ENCODE measurements at regions not wholly inside any gene's neighbourhood (a gene's known extent, or its start where the extent isn't known, plus 50 kb on each side); places are given as distances from the start of the nearest gene placed in this dataset.

GRCh38 chr3:115523458-115523857 lies 99.9 kb upstream of the GAP43 start:
- no peak overlapping the region for H3K27ac Mint-ChIP-seq
- peak in 1 of 2 donors; percentile 24 for ATAC-seq
- peaks cover 3% of the 10 kb centered on the region for H3K9me3 Mint-ChIP-seq
- no peak for DNase-seq (ENCODE audit: low spot score)
- H3K4me1 Mint-ChIP-seq (ENCODE audit: low read depth in 2 of 2) = peaks cover 0 to 5% of the 10 kb centered on the region in 2 donors
- H3K36me3 Mint-ChIP-seq = no peaks in the 10 kb centered on the region
- H3K4me3 Mint-ChIP-seq = no peak overlapping the region
- H3K27me3 Mint-ChIP-seq = peaks cover 7 to 11% of the 10 kb centered on the region in 2 donors

GRCh38 chr3:115524549-115524948 lies 98.8 kb upstream of the GAP43 start:
- Mint-ChIP-seq H3K4me1 (ENCODE audit: low read depth in 2 of 2) (peaks cover 0 to 5% of the 10 kb centered on the region in 2 donors), H3K4me3 (no peak overlapping the region), H3K27me3 (peaks cover 7 to 11% of the 10 kb centered on the region in 2 donors), H3K27ac (no peak overlapping the region), H3K36me3 (no peaks in the 10 kb centered on the region), H3K9me3 (peaks cover 3% of the 10 kb centered on the region)
- DNase-seq (ENCODE audit: low spot score) (no peak), ATAC-seq (no peak)

GRCh38 chr3:115525731-115526130 lies 97.6 kb upstream of the GAP43 start:
- H3K9me3 Mint-ChIP-seq = peaks cover 3% of the 10 kb centered on the region
- H3K4me3 Mint-ChIP-seq = no peak overlapping the region
- H3K36me3 Mint-ChIP-seq = no peaks in the 10 kb centered on the region
- DNase-seq (ENCODE audit: low spot score) (no peak), ATAC-seq (no peak)
- H3K27ac Mint-ChIP-seq = no peak overlapping the region
- peaks cover 6 to 22% of the 10 kb centered on the region in 2 donors for H3K27me3 Mint-ChIP-seq
- no peaks in the 10 kb centered on the region for H3K4me1 Mint-ChIP-seq (ENCODE audit: low read depth in 2 of 2)

- H3K4me3 Mint-ChIP-seq = no peak overlapping the region
- peaks cover 8 to 42% of the 10 kb centered on the region in 2 donors for H3K27me3 Mint-ChIP-seq
- H3K4me1 Mint-ChIP-seq (ENCODE audit: low read depth in 2 of 2) = no peaks in the 10 kb centered on the region
- peak in 1 of 2 donors; percentile 20 for ATAC-seq
- H3K36me3 Mint-ChIP-seq = peaks cover 13% of the 10 kb centered on the region
- no peak overlapping the region for H3K27ac Mint-ChIP-seq
- peaks cover 13% of the 10 kb centered on the region for H3K9me3 Mint-ChIP-seq
- no peak for DNase-seq (ENCODE audit: low spot score)
Measured at GRCh38 chr3:115533218-115533617, 90.1 kb upstream of the GAP43 start.

- Mint-ChIP-seq H3K27ac (no peak overlapping the region), H3K27me3 (peaks cover 9 to 33% of the 10 kb centered on the region in 2 donors), H3K9me3 (peaks cover 10% of the 10 kb centered on the region), H3K36me3 (peaks cover 10% of the 10 kb centered on the region), H3K4me3 (no peak overlapping the region), H3K4me1 (ENCODE audit: low read depth in 2 of 2) (no peaks in the 10 kb centered on the region)
- ATAC-seq (no peak), DNase-seq (ENCODE audit: low spot score) (no peak)
Measured at GRCh38 chr3:115536171-115536570, 87.1 kb upstream of the GAP43 start.

- Mint-ChIP-seq H3K4me3 (no peak overlapping the region), H3K27ac (no peak overlapping the region), H3K36me3 (no peaks in the 10 kb centered on the region), H3K27me3 (peaks cover 11 to 25% of the 10 kb centered on the region in 2 donors), H3K4me1 (ENCODE audit: low read depth in 2 of 2) (no peaks in the 10 kb centered on the region), H3K9me3 (no peaks in the 10 kb centered on the region)
- ATAC-seq (no peak), DNase-seq (ENCODE audit: low spot score) (no peak)
Measured at GRCh38 chr3:115537669-115538068, 85.6 kb upstream of the GAP43 start.

GRCh38 chr3:115547207-115547606 lies 76.1 kb upstream of the GAP43 start:
- H3K27ac Mint-ChIP-seq = no peak overlapping the region
- H3K4me1 Mint-ChIP-seq (ENCODE audit: low read depth in 2 of 2) = no peaks in the 10 kb centered on the region
- no peak for DNase-seq (ENCODE audit: low spot score)
- ATAC-seq = no peak
- no peaks in the 10 kb centered on the region for H3K9me3 Mint-ChIP-seq
- H3K36me3 Mint-ChIP-seq = no peaks in the 10 kb centered on the region
- peaks cover 10 to 35% of the 10 kb centered on the region in 2 donors for H3K27me3 Mint-ChIP-seq
- H3K4me3 Mint-ChIP-seq = no peak overlapping the region

- H3K4me3 Mint-ChIP-seq = no peak overlapping the region
- H3K9me3 Mint-ChIP-seq = no peaks in the 10 kb centered on the region
- ATAC-seq = no peak
- no peaks in the 10 kb centered on the region for H3K4me1 Mint-ChIP-seq (ENCODE audit: low read depth in 2 of 2)
- H3K36me3 Mint-ChIP-seq = no peaks in the 10 kb centered on the region
- H3K27ac Mint-ChIP-seq = no peak overlapping the region
- H3K27me3 Mint-ChIP-seq = peaks cover 12 to 41% of the 10 kb centered on the region in 2 donors
- DNase-seq (ENCODE audit: low spot score) = no peak
Measured at GRCh38 chr3:115548611-115549010, 74.7 kb upstream of the GAP43 start.

- Mint-ChIP-seq H3K9me3 (no peaks in the 10 kb centered on the region), H3K27me3 (peaks cover 12 to 44% of the 10 kb centered on the region in 2 donors), H3K36me3 (no peaks in the 10 kb centered on the region), H3K27ac (no peak overlapping the region), H3K4me3 (no peak overlapping the region), H3K4me1 (ENCODE audit: low read depth in 2 of 2) (no peaks in the 10 kb centered on the region)
- DNase-seq (ENCODE audit: low spot score) (no peak), ATAC-seq (no peak)
Measured at GRCh38 chr3:115549071-115549470, 74.2 kb upstream of the GAP43 start.

- no peak for DNase-seq (ENCODE audit: low spot score)
- ATAC-seq = no peak
- Mint-ChIP-seq H3K36me3 (no peaks in the 10 kb centered on the region), H3K27ac (no peak overlapping the region), H3K4me3 (no peak overlapping the region), H3K9me3 (no peaks in the 10 kb centered on the region), H3K4me1 (ENCODE audit: low read depth in 2 of 2) (no peaks in the 10 kb centered on the region), H3K27me3 (peaks cover 12 to 39% of the 10 kb centered on the region in 2 donors)
Measured at GRCh38 chr3:115550285-115550761, 73.0 kb upstream of the GAP43 start.

GRCh38 chr3:115551016-115551415 lies 72.3 kb upstream of the GAP43 start:
- no peaks in the 10 kb centered on the region for H3K9me3 Mint-ChIP-seq
- DNase-seq (ENCODE audit: low spot score) (no peak), ATAC-seq (no peak)
- H3K4me1 Mint-ChIP-seq (ENCODE audit: low read depth in 2 of 2) = no peaks in the 10 kb centered on the region
- H3K27ac Mint-ChIP-seq = no peak overlapping the region
- no peaks in the 10 kb centered on the region for H3K36me3 Mint-ChIP-seq
- peaks cover 12 to 39% of the 10 kb centered on the region in 2 donors for H3K27me3 Mint-ChIP-seq
- no peak overlapping the region for H3K4me3 Mint-ChIP-seq

- no peak overlapping the region for H3K4me3 Mint-ChIP-seq
- no peak overlapping the region for H3K27ac Mint-ChIP-seq
- peaks cover 8 to 36% of the 10 kb centered on the region in 2 donors for H3K27me3 Mint-ChIP-seq
- H3K36me3 Mint-ChIP-seq = no peaks in the 10 kb centered on the region
- ATAC-seq (no peak), DNase-seq (ENCODE audit: low spot score) (no peak)
- no peaks in the 10 kb centered on the region for H3K9me3 Mint-ChIP-seq
- no peaks in the 10 kb centered on the region for H3K4me1 Mint-ChIP-seq (ENCODE audit: low read depth in 2 of 2)
Measured at GRCh38 chr3:115552007-115552406, 71.3 kb upstream of the GAP43 start.

- DNase-seq (ENCODE audit: low spot score) (no peak), ATAC-seq (no peak)
- H3K4me1 Mint-ChIP-seq (ENCODE audit: low read depth in 2 of 2) = no peaks in the 10 kb centered on the region
- H3K27me3 Mint-ChIP-seq = peaks cover 8 to 28% of the 10 kb centered on the region in 2 donors
- H3K4me3 Mint-ChIP-seq = no peak overlapping the region
- H3K27ac Mint-ChIP-seq = no peak overlapping the region
- no peaks in the 10 kb centered on the region for H3K9me3 Mint-ChIP-seq
- no peaks in the 10 kb centered on the region for H3K36me3 Mint-ChIP-seq
Measured at GRCh38 chr3:115553796-115554486, 69.4 kb upstream of the GAP43 start.

GRCh38 chr3:115554487-115554807 lies 68.9 kb upstream of the GAP43 start:
- H3K4me1 Mint-ChIP-seq (ENCODE audit: low read depth in 2 of 2) = no peaks in the 10 kb centered on the region
- H3K27ac Mint-ChIP-seq = no peak overlapping the region
- no peak for DNase-seq (ENCODE audit: low spot score)
- peaks cover 8 to 28% of the 10 kb centered on the region in 2 donors for H3K27me3 Mint-ChIP-seq
- no peak for ATAC-seq
- no peaks in the 10 kb centered on the region for H3K9me3 Mint-ChIP-seq
- no peaks in the 10 kb centered on the region for H3K36me3 Mint-ChIP-seq
- H3K4me3 Mint-ChIP-seq = no peak overlapping the region

Data from natural killer cell treated with Interleukin-12 subunit alpha and Interleukin-12 subunit beta and Interleukin-15 and Interleukin-18, amount 100 ng/mL, for 72 hours (primary cell).